ENCODE measurements at regions not wholly inside any gene's neighbourhood (a gene's known extent, or its start where the extent isn't known, plus 50 kb on each side); places are given as distances from the start of the nearest gene placed in this dataset.

DNA sequence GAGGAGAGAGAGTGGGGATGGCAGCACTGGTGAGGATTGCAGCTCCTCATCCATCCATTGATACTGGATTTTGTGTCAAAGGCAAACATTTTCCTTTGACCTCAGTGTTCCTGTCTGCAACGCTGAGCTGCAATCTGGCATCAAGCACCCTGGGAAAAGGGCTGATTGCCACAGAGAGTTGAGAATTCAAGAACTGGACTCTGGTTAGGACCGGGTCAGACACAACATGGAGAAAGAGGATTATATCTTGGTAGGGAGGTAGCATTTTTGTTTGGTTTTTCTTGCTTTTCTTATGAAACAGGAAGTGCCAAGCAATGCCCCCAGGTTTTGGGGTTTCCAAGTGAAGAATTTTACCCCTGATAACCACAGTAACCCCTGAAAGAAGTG lies 81.9 kb upstream of the PKDCC start:
- Histone ChIP-seq H3K4me1 (ENCODE audit: control insufficient read depth, insufficient read depth, low read length) (no peaks in the 10 kb centered on the region; the same call in 1 of the 2 replicates), H3K79me2 (ENCODE audit: control insufficient read depth, insufficient read depth, low read length) (no peaks in the 10 kb centered on the region), H3K4me2 (ENCODE audit: control insufficient read depth, insufficient read depth) (no peak overlapping the region), H3K9ac (ENCODE audit: control insufficient read depth, insufficient read depth, low read length) (no peak overlapping the region), H3K4me3 (no peak overlapping the region), H3K36me3 (ENCODE audit: control insufficient read depth in 2 of 2, insufficient read depth in 2 of 2, low read length in 1 of 2) (no peaks in the 10 kb centered on the region), H3K27me3 (replicated peaks in 1 of 2; ENCODE audit: control insufficient read depth in 2 of 2, insufficient read depth in 2 of 2, low read length in 1 of 2) (no peaks in the 10 kb centered on the region; a peak in 2 of 4 replicates), H4K20me1 (ENCODE audit: control insufficient read depth, insufficient read depth) (no peaks in the 10 kb centered on the region), H3K9me3 (replicated peaks; ENCODE audit: control insufficient read depth, insufficient read depth, low read length) (no peaks in the 10 kb centered on the region), H2AFZ (ENCODE audit: control insufficient read depth, low read depth, low read length) (no peak overlapping the region), H3K27ac (ENCODE audit: control insufficient read depth, insufficient read depth) (no peak overlapping the region)
- in situ Hi-C loops (cut with MboI), result no loop called here
- FAIRE-seq, result no peak
- SMC1A ChIA-PET (ENCODE audit: uncharacterized antibody, unreplicated experiment), result interaction anchor here (0.8 to 1.7 kb wide), 3 partner anchors 12 to 81 kb away, joined by 3 to 4 read pairs (median 3); no protein-coding TSS in a partner anchor
- TF ChIP-seq RUNX3 (IDR thresholded peaks at IDR 0.05; ENCODE audit: low read length) (peak; percentile 21; the same call in 1 of the 2 replicates), SPI1 (IDR thresholded peaks at IDR 0.05; ENCODE audit: borderline replicate concordance, insufficient read depth, low read depth, low read length) (0 out of 2 replicates have a peak, but pooled peaks have one; percentile 31), WRNIP1 (IDR thresholded peaks at IDR 0.05; ENCODE audit: borderline replicate concordance, low read depth, low read length) (no peak), NFIC (IDR thresholded peaks at IDR 0.05; ENCODE audit: low read depth, low read length) (no peak), CHD2 (IDR thresholded peaks at IDR 0.05; ENCODE audit: borderline replicate concordance, low read depth, low read length) (no peak), TBL1XR1 (IDR thresholded peaks at IDR 0.05; ENCODE audit: low read depth, low read length) (no peak), TCF3 (IDR thresholded peaks at IDR 0.05; ENCODE audit: borderline replicate concordance, insufficient read depth, low read depth, low read length) (no peak)
- TF ChIP-seq, protein P1, sequence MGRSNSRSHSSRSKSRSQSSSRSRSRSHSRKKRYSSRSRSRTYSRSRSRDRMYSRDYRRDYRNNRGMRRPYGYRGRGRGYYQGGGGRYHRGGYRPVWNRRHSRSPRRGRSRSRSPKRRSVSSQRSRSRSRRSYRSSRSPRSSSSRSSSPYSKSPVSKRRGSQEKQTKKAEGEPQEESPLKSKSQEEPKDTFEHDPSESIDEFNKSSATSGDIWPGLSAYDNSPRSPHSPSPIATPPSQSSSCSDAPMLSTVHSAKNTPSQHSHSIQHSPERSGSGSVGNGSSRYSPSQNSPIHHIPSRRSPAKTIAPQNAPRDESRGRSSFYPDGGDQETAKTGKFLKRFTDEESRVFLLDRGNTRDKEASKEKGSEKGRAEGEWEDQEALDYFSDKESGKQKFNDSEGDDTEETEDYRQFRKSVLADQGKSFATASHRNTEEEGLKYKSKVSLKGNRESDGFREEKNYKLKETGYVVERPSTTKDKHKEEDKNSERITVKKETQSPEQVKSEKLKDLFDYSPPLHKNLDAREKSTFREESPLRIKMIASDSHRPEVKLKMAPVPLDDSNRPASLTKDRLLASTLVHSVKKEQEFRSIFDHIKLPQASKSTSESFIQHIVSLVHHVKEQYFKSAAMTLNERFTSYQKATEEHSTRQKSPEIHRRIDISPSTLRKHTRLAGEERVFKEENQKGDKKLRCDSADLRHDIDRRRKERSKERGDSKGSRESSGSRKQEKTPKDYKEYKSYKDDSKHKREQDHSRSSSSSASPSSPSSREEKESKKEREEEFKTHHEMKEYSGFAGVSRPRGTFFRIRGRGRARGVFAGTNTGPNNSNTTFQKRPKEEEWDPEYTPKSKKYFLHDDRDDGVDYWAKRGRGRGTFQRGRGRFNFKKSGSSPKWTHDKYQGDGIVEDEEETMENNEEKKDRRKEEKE (IDR thresholded peaks at IDR 0.05), result no peak
- TF ChIP-seq, protein P2, sequence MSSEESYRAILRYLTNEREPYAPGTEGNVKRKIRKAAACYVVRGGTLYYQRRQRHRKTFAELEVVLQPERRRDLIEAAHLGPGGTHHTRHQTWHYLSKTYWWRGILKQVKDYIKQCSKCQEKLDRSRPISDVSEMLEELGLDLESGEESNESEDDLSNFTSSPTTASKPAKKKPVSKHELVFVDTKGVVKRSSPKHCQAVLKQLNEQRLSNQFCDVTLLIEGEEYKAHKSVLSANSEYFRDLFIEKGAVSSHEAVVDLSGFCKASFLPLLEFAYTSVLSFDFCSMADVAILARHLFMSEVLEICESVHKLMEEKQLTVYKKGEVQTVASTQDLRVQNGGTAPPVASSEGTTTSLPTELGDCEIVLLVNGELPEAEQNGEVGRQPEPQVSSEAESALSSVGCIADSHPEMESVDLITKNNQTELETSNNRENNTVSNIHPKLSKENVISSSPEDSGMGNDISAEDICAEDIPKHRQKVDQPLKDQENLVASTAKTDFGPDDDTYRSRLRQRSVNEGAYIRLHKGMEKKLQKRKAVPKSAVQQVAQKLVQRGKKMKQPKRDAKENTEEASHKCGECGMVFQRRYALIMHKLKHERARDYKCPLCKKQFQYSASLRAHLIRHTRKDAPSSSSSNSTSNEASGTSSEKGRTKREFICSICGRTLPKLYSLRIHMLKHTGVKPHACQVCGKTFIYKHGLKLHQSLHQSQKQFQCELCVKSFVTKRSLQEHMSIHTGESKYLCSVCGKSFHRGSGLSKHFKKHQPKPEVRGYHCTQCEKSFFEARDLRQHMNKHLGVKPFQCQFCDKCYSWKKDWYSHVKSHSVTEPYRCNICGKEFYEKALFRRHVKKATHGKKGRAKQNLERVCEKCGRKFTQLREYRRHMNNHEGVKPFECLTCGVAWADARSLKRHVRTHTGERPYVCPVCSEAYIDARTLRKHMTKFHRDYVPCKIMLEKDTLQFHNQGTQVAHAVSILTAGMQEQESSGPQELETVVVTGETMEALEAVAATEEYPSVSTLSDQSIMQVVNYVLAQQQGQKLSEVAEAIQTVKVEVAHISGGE (CRISPR knock-in tag; IDR thresholded peaks at IDR 0.05), result no peak
- TF ChIP-seq, protein P3, sequence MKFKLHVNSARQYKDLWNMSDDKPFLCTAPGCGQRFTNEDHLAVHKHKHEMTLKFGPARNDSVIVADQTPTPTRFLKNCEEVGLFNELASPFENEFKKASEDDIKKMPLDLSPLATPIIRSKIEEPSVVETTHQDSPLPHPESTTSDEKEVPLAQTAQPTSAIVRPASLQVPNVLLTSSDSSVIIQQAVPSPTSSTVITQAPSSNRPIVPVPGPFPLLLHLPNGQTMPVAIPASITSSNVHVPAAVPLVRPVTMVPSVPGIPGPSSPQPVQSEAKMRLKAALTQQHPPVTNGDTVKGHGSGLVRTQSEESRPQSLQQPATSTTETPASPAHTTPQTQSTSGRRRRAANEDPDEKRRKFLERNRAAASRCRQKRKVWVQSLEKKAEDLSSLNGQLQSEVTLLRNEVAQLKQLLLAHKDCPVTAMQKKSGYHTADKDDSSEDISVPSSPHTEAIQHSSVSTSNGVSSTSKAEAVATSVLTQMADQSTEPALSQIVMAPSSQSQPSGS (IDR thresholded peaks at IDR 0.05; ENCODE audit: low read length), result no peak
- no peak for DNase-seq (ENCODE audit: low read depth, low spot score)
- WGBS (ENCODE audit: insufficient coverage, insufficient replicate concordance, low lambda C conversion rate, missing lambda C conversion rate), result 72% methylated on average over 2 of the region's 2 CpGs
- POLR2A ChIA-PET, result no interaction called here
- ATAC-seq, result no peak
- CTCF ChIA-PET, result no interaction called here
- intact Hi-C loops (cut with micrococcal nuclease; ENCODE audit: unreplicated experiment), result no loop called here
- BruUV-seq (replicated peaks), result no TSS peak
- RAD21 ChIA-PET (ENCODE audit: unreplicated experiment), result no interaction called here

All from GM12878 (cell line).